Inflammatory macrophage (primary cell): ENCODE measurements at regions not wholly inside any gene's neighbourhood (a gene's known extent, or its start where the extent isn't known, plus 50 kb on each side); places are given as distances from the start of the nearest gene placed in this dataset.
"Not testable (repeated sequence)": the region's sequence is repeated elsewhere in the genome, so short reads cannot be mapped to it uniquely, and the experiment has no call there.

ENCODE experiments used
- DNase-seq, 2 donors: peaks; one replicate each; pipeline ENCODE4 v3.0.0-alpha.2; 2020 to 2022

GRCh38 chr18:42484648-42485047, 529.6 kb downstream of the PIK3C3 start:
- DNase-seq: no peak

- DNase-seq: no peak
Measured at GRCh38 chr18:42486271-42486670, 531.2 kb downstream of the PIK3C3 start.

GRCh38 chr18:42508683-42509296, 553.8 kb downstream of the PIK3C3 start:
- no peak for DNase-seq

GRCh38 chr18:42509750-42510415, 554.8 kb downstream of the PIK3C3 start:
- DNase-seq: no peak

- no peak for DNase-seq
Measured at GRCh38 chr18:42510540-42510939, 555.5 kb downstream of the PIK3C3 start.

- no peak for DNase-seq
Measured at GRCh38 chr18:42513441-42513840, 558.4 kb downstream of the PIK3C3 start.

- no peak for DNase-seq
Measured at GRCh38 chr18:42514512-42514911, 559.5 kb downstream of the PIK3C3 start.

- no peak for DNase-seq
Measured at GRCh38 chr18:42517896-42518295, 562.9 kb downstream of the PIK3C3 start.

- DNase-seq: not testable (repeated sequence)
Measured at GRCh38 chr18:42518331-42518730, 563.3 kb downstream of the PIK3C3 start.

GRCh38 chr18:42520138-42520537, 565.1 kb downstream of the PIK3C3 start:
- no peak for DNase-seq

GRCh38 chr18:42525905-42526304, 570.9 kb downstream of the PIK3C3 start:
- DNase-seq: no peak

- no peak for DNase-seq
Measured at GRCh38 chr18:42527766-42528165, 572.7 kb downstream of the PIK3C3 start.

- no peak for DNase-seq
Measured at GRCh38 chr18:42530276-42530675, 575.2 kb downstream of the PIK3C3 start.

GRCh38 chr18:42532119-42532518, 577.1 kb downstream of the PIK3C3 start:
- no peak for DNase-seq

- no peak for DNase-seq
Measured at GRCh38 chr18:42533009-42533575, 578.1 kb downstream of the PIK3C3 start.

- DNase-seq: no peak
Measured at GRCh38 chr18:42533616-42534015, 578.6 kb downstream of the PIK3C3 start.

- DNase-seq: no peak
Measured at GRCh38 chr18:42534313-42534712, 579.3 kb downstream of the PIK3C3 start.

GRCh38 chr18:42536442-42536841, 579.0 kb downstream of the RIT2 start:
- DNase-seq: no peak

GRCh38 chr18:42537291-42537690, 578.2 kb downstream of the RIT2 start:
- no peak for DNase-seq

GRCh38 chr18:42544901-42545300, 570.6 kb downstream of the RIT2 start:
- no peak for DNase-seq

- no peak for DNase-seq
Measured at GRCh38 chr18:42545825-42546224, 569.7 kb downstream of the RIT2 start.

- no peak for DNase-seq
Measured at GRCh38 chr18:42548493-42548892, 567.0 kb downstream of the RIT2 start.

- no peak for DNase-seq
Measured at GRCh38 chr18:42549596-42549995, 565.9 kb downstream of the RIT2 start.

- DNase-seq: not testable (repeated sequence)
Measured at GRCh38 chr18:42552559-42552958, 562.9 kb downstream of the RIT2 start.
